GM12878 (cell line): ENCODE measurements at regions not wholly inside any gene's neighbourhood (a gene's known extent, or its start where the extent isn't known, plus 50 kb on each side); places are given as distances from the start of the nearest gene placed in this dataset.

ENCODE experiments used
- ATAC-seq: fragments of 200-7000 bp; cut with Tn5 transposase; 3 replicates; pipeline ENCODE4 v1.9.1; 2020; ENCODE audit warnings: mild to moderate bottlenecking, moderate library complexity
- BruUV-seq: library from RNA; stranded (reverse); fragments of 400-500 nt; replicated peaks from 2 replicates; lab custom pipeline; 2021; lab: Mats Ljungman, UMichigan
- CTCF ChIA-PET: fragments of 300-600 bp; sonication (Branson Sonifier 250); formaldehyde crosslinking; extraction: SDS; loops from one replicate; lab custom pipeline; 2021; ENCODE audit warnings: inconsistent platforms; lab: Yijun Ruan, JAX
- POLR2A ChIA-PET: fragments of 350-600 bp; formaldehyde crosslinking; extraction: SDS; loops from one replicate; lab custom pipeline; 2021; ENCODE audit warnings: inconsistent platforms; lab: Charles Lee
- RAD21 ChIA-PET: fragments of 300-600 bp; sonication (Branson Sonifier 250); formaldehyde crosslinking; loops from one replicate; lab custom pipeline; 2023; ENCODE audit warnings: antibody characterized with exemption; ENCODE audit not compliant: unreplicated experiment; lab: Charles Lee
- SMC1A ChIA-PET: fragments of 300-600 bp; sonication (Branson Sonifier 250); formaldehyde crosslinking; loops from one replicate; lab custom pipeline; 2023; ENCODE audit not compliant: unreplicated experiment, uncharacterized antibody; lab: Charles Lee
- DNase-seq: peaks from one replicate; pipeline ENCODE4 v3.0.0-alpha.2; 2011; ENCODE audit warnings: low read depth, low spot score
- FAIRE-seq: peaks from 3 replicates; lab custom pipeline; 2011; peaks lifted over from hg19 to GRCh38; lab: Jason Lieb, UNC
- H2AFZ ChIP-seq: 2 replicates; pipeline ENCODE4 v1.6.0; 2011; ENCODE audit warnings: low read depth, low read length, control low read depth; ENCODE audit not compliant: control insufficient read depth
- H3K27ac ChIP-seq: 2 replicates; pipeline ENCODE4 v1.5.1; 2011; ENCODE audit warnings: control low read depth; ENCODE audit not compliant: control insufficient read depth, insufficient read depth
- H3K27me3 ChIP-seq, 2 experiments: replicated peaks in 1 of 2; 2 replicates each; pipeline versions ENCODE4 v1.6.0 to v1.6.1; 2011; ENCODE audit warnings: low read length in 1 of 2; ENCODE audit not compliant: control insufficient read depth in 2 of 2, insufficient read depth in 2 of 2
- H3K36me3 ChIP-seq, 2 experiments: 2 replicates each; pipeline ENCODE4 v1.5.1; 2011; ENCODE audit warnings: low read length in 1 of 2; ENCODE audit not compliant: control insufficient read depth in 2 of 2, insufficient read depth in 2 of 2
- H3K4me1 ChIP-seq: 2 replicates; pipeline ENCODE4 v1.6.1; 2011; ENCODE audit warnings: mild to moderate bottlenecking, low read length, moderate library complexity, mixed read lengths; ENCODE audit not compliant: control insufficient read depth, insufficient read depth
- H3K4me2 ChIP-seq: 2 replicates; pipeline ENCODE4 v1.6.0; 2011; ENCODE audit warnings: control low read depth; ENCODE audit not compliant: control insufficient read depth, insufficient read depth
- H3K4me3 ChIP-seq: fragments of 200-600 bp; sonication (generic); 2 replicates; pipeline ENCODE4 v1.5.1; 2016
- H3K79me2 ChIP-seq: 2 replicates; pipeline ENCODE4 v1.6.0; 2011; ENCODE audit warnings: low read length; ENCODE audit not compliant: control insufficient read depth, insufficient read depth
- H3K9ac ChIP-seq: 2 replicates; pipeline ENCODE4 v1.8.0; 2011; ENCODE audit warnings: low read length, control low read depth, mixed read lengths; ENCODE audit not compliant: control insufficient read depth, insufficient read depth
- H3K9me3 ChIP-seq: replicated peaks from 3 replicates; pipeline ENCODE4 v1.5.1; 2011; ENCODE audit warnings: mild to moderate bottlenecking, low read length; ENCODE audit not compliant: control insufficient read depth, insufficient read depth
- H4K20me1 ChIP-seq: 2 replicates; pipeline ENCODE4 v1.6.0; 2011; ENCODE audit not compliant: control insufficient read depth, insufficient read depth
- CEBPZ ChIP-seq: fragments of 150-350 bp; IDR thresholded peaks from 2 replicates; pipeline ENCODE4 v1.6.1; 2016; ENCODE audit warnings: low read depth, low read length
- FOXM1 ChIP-seq: IDR thresholded peaks from 2 replicates; pipeline ENCODE4 v1.6.1; 2012; ENCODE audit warnings: low read depth, mild to moderate bottlenecking, inconsistent platforms, low read length, moderate library complexity
- HCFC1 ChIP-seq: fragments of 150-350 bp; IDR thresholded peaks from 2 replicates; pipeline ENCODE4 v1.6.1; 2014; ENCODE audit warnings: low read length
- IRF3 ChIP-seq: fragments of 450-650 bp; IDR thresholded peaks from 2 replicates; pipeline ENCODE4 v1.6.1; 2014; ENCODE audit warnings: mild to moderate bottlenecking
- MXI1 ChIP-seq: fragments of 150-350 bp; IDR thresholded peaks from 2 replicates; pipeline ENCODE4 v1.6.1; 2011; ENCODE audit warnings: low read depth, mild to moderate bottlenecking, inconsistent platforms, low read length, improper control_type of control experiment
- MYC ChIP-seq: IDR thresholded peaks from 2 replicates; pipeline ENCODE4 v1.6.1; 2011; ENCODE audit warnings: mild to moderate bottlenecking, low read length, moderate library complexity, inconsistent platforms; ENCODE audit not compliant: insufficient read depth, insufficient replicate concordance, insufficient read length, severe bottlenecking
- NFXL1 ChIP-seq: fragments of 450-650 bp; IDR thresholded peaks from 2 replicates; pipeline ENCODE4 v1.6.1; 2017; ENCODE audit warnings: antibody characterized with exemption, mild to moderate bottlenecking, borderline replicate concordance
- NR2C1 ChIP-seq: fragments of 450-650 bp; IDR thresholded peaks from 2 replicates; pipeline ENCODE4 v1.6.1; 2017; ENCODE audit warnings: antibody characterized with exemption, mild to moderate bottlenecking, moderate library complexity
- NR2F1 ChIP-seq: fragments of 450-650 bp; conservative IDR thresholded peaks from 2 replicates; pipeline ENCODE4 v1.6.1; 2017; ENCODE audit warnings: mild to moderate bottlenecking
- NRF1 ChIP-seq: conservative IDR thresholded peaks from 2 replicates; pipeline ENCODE4 v1.6.1; 2011; ENCODE audit warnings: mild to moderate bottlenecking, low read depth, low read length, improper control_type of control experiment
- PAX5 ChIP-seq: IDR thresholded peaks from 2 replicates; pipeline ENCODE4 v1.6.1; 2011; ENCODE audit warnings: low read depth, low read length, borderline replicate concordance
- PAX8 ChIP-seq: fragments of 450-650 bp; IDR thresholded peaks from 2 replicates; pipeline ENCODE4 v1.6.1; 2017; ENCODE audit warnings: mild to moderate bottlenecking, moderate library complexity
- PML ChIP-seq: IDR thresholded peaks from 2 replicates; pipeline ENCODE4 v1.6.1; 2012; ENCODE audit warnings: low read length, inconsistent platforms
- PRDM15 ChIP-seq: fragments of 450-650 bp; formaldehyde crosslinking; IDR thresholded peaks from 2 replicates; pipeline ENCODE4 v1.4.0; 2020; ENCODE audit warnings: mild to moderate bottlenecking, moderate library complexity
- SPI1 ChIP-seq: IDR thresholded peaks from 2 replicates; pipeline ENCODE4 v1.6.1; 2011; ENCODE audit warnings: low read depth, mild to moderate bottlenecking, low read length, moderate library complexity, borderline replicate concordance; ENCODE audit not compliant: insufficient read depth
- SREBF1 ChIP-seq: IDR thresholded peaks from 2 replicates; pipeline ENCODE4 v1.6.1; 2012; ENCODE audit warnings: mild to moderate bottlenecking, low read length
- STAT1 ChIP-seq: fragments of 450-650 bp; conservative IDR thresholded peaks from 2 replicates; pipeline ENCODE4 v1.6.1; 2014; ENCODE audit warnings: antibody characterized with exemption, mild to moderate bottlenecking
- ZNF207 ChIP-seq: fragments of 450-650 bp; IDR thresholded peaks from 2 replicates; pipeline ENCODE4 v1.6.1; 2014; ENCODE audit warnings: antibody characterized with exemption, mild to moderate bottlenecking, borderline replicate concordance
- ZNF274 ChIP-seq: IDR thresholded peaks from one replicate; pipeline ENCODE4 v1.8.0; 2011; ENCODE audit not compliant: insufficient read length, insufficient read depth
- ZSCAN29 ChIP-seq: fragments of 450-650 bp; IDR thresholded peaks from 2 replicates; pipeline ENCODE4 v1.6.1; 2017; ENCODE audit warnings: mild to moderate bottlenecking, moderate library complexity
- WGBS: methylation state at CpG from one replicate; pipeline ENCODE4 v1.1.6; 2016; ENCODE audit warnings: low lambda C conversion rate; ENCODE audit not compliant: insufficient replicate concordance, insufficient coverage; ENCODE audit errors: missing lambda C conversion rate; 5-methylcytosine and 5-hydroxymethylcytosine counted together
- in situ Hi-C: fragments of 300-500 bp; cut with MboI; formaldehyde crosslinking; loops from 9 replicates; pipeline ENCODE4 v1.14.3; 2018; ENCODE audit warnings: mixed read lengths
- intact Hi-C: fragments of 100-400 bp; cut with micrococcal nuclease; formaldehyde crosslinking; loops from one replicate; pipeline ENCODE4 v1.14.2; 2022; ENCODE audit not compliant: unreplicated experiment

- WGBS, result 52% methylated on average over 3 of the region's 3 CpGs
- Histone ChIP-seq H3K27me3 (no peaks in the 10 kb centered on the region), H3K9ac (no peak overlapping the region), H2AFZ (no peak overlapping the region), H3K4me1 (no peaks in the 10 kb centered on the region), H3K4me3 (no peak overlapping the region), H3K4me2 (no peak overlapping the region), H4K20me1 (no peaks in the 10 kb centered on the region), H3K27ac (no peak overlapping the region), H3K9me3 (no peaks in the 10 kb centered on the region), H3K79me2 (no peaks in the 10 kb centered on the region), H3K36me3 (no peaks in the 10 kb centered on the region)
- BruUV-seq, result no TSS peak
- SMC1A ChIA-PET, result no interaction called here
- in situ Hi-C loops, result no loop called here
- POLR2A ChIA-PET, result no interaction called here
- DNase-seq (no peak), ATAC-seq (no peak), FAIRE-seq (no peak)
- RAD21 ChIA-PET, result no interaction called here
- no peak for TF ChIP-seq NR2C1
- no peak for TF ChIP-seq MXI1
- no peak for TF ChIP-seq ZSCAN29
- TF ChIP-seq SREBF1, result no peak
- TF ChIP-seq ZNF207, result no peak
- TF ChIP-seq NR2F1, result no peak
- TF ChIP-seq PAX8, result no peak
- no peak for TF ChIP-seq ZNF274
- TF ChIP-seq PAX5, result no peak
- TF ChIP-seq STAT1, result no peak
- no peak for TF ChIP-seq FOXM1
- no peak for TF ChIP-seq SPI1
- no peak for TF ChIP-seq NRF1
- no peak for TF ChIP-seq IRF3
- no peak for TF ChIP-seq CEBPZ
- no peak for TF ChIP-seq MYC
- no peak for TF ChIP-seq HCFC1
- no peak for TF ChIP-seq NFXL1
- TF ChIP-seq PRDM15 (CRISPR knock-in tag), result no peak
- TF ChIP-seq PML, result no peak
- CTCF ChIA-PET, result no interaction called here
- intact Hi-C loops, result no loop called here
Measured at GRCh38 chr1:80882553-80882952, 918.2 kb upstream of the ADGRL2 start.
